Thyroid gland (tissue), 4 donors: ENCODE measurements at regions not wholly inside any gene's neighbourhood (a gene's known extent, or its start where the extent isn't known, plus 50 kb on each side); places are given as distances from the start of the nearest gene placed in this dataset.

Source experiments
- DNase-seq, 2 donors: peaks; one replicate each; pipeline ENCODE4 v3.0.0-alpha.2; 2019
- H3K27ac ChIP-seq, 3 donors: fragments of 200-600 bp; sonication (generic); 1 replicate in 2 of 3; 2 replicates in 1 of 3; pipeline ENCODE4 v1.5.1; 2016 to 2019; ENCODE audit warnings: mild to moderate bottlenecking in 1 of 3, moderate library complexity in 1 of 3
- H3K27me3 ChIP-seq: fragments of 200-600 bp; sonication (generic); one replicate; pipeline ENCODE4 v1.5.1; 2019
- H3K36me3 ChIP-seq, 2 donors: fragments of 200-600 bp; sonication (generic); one replicate each; pipeline ENCODE4 v1.5.1; 2016 to 2019
- H3K4me1 ChIP-seq, 2 donors: fragments of 200-600 bp; sonication (generic); one replicate each; pipeline ENCODE4 v1.5.1; 2017 to 2019
- H3K4me3 ChIP-seq, 3 donors: fragments of 200-600 bp; sonication (generic); replicated peaks in 1 of 3; 1 replicate in 2 of 3; 2 replicates in 1 of 3; pipeline ENCODE4 v1.5.1; 2016; ENCODE audit warnings: mild to moderate bottlenecking in 1 of 3
- H3K9me3 ChIP-seq: fragments of 200-600 bp; sonication (generic); one replicate; pipeline ENCODE4 v1.5.1; 2017
- CTCF ChIP-seq, 6 experiments: fragments of 200-600 bp in 3 of 6; fragments of 450-650 bp in 3 of 6; sonication (generic) in 3 of 6; IDR thresholded peaks; one replicate each; pipeline ENCODE4 v1.5.1; 2016 to 2019; ENCODE audit warnings: antibody characterized with exemption in 6 of 6, mild to moderate bottlenecking in 2 of 6, inconsistent platforms in 1 of 6, moderate library complexity in 1 of 6
- POLR2A ChIP-seq, 2 donors: fragments of 450-650 bp; IDR thresholded peaks; one replicate each; pipeline ENCODE4 v1.6.1; 2017; ENCODE audit warnings: antibody characterized with exemption in 2 of 2, mild to moderate bottlenecking in 2 of 2, moderate library complexity in 1 of 2
- WGBS, 2 donors: methylation state at CpG; one replicate each; pipeline ENCODE4 v1.1.5; 2017; 5-methylcytosine and 5-hydroxymethylcytosine counted together
- intact Hi-C: fragments of 100-400 bp; cut with DNase I; formaldehyde crosslinking; loops from one replicate; pipeline ENCODE4 v1.15.1; 2023

DNA sequence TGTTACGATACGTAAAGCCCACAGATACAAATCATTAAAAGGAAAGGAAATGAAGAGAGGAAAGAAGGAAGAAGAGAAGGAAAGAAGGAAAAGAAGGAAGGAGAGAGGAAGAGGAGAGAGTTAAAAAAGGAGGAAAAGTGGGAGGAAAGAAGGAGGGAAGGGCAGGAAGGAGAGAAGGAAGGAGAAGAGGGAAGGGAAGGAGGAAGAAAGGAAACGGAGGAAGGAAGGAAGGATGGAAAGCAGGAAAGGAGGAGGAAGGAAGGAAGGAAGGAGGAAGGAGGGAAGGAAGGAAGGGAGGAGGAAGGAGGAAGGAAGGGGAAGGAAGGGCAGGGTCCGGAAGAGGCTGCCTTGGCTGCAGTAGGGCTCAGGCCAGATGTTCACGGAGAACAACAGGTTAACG is 95.2 kb downstream of the ENGASE start:
- no peak for TF ChIP-seq CTCF (IDR thresholded peaks at IDR 0.05)
- no peak for TF ChIP-seq POLR2A (IDR thresholded peaks at IDR 0.05)
- no peak overlapping the region for H3K27ac ChIP-seq
- no peaks in the 10 kb centered on the region for H3K4me1 ChIP-seq
- no peak overlapping the region for H3K4me3 ChIP-seq
- 79 to 83% methylated on average over 6 of the region's 6 CpGs for WGBS, 2 donors
- no peaks in the 10 kb centered on the region for H3K27me3 ChIP-seq
- DNase-seq, result no peak
- H3K9me3 ChIP-seq, result no peaks in the 10 kb centered on the region
- H3K36me3 ChIP-seq, result no peaks in the 10 kb centered on the region
- intact Hi-C loops, result no loop called here

- H3K27me3 ChIP-seq, result no peaks in the 10 kb centered on the region
- no peak overlapping the region for H3K4me3 ChIP-seq
- H3K36me3 ChIP-seq, result no peaks in the 10 kb centered on the region
- no peak overlapping the region for H3K27ac ChIP-seq
- intact Hi-C loops, result no loop called here
- no peaks in the 10 kb centered on the region for H3K9me3 ChIP-seq
- no peak for DNase-seq
- 68 to 73% methylated on average over 5 to 10 of the region's 11 CpGs for WGBS, 2 donors
- H3K4me1 ChIP-seq, result no peaks in the 10 kb centered on the region
- TF ChIP-seq CTCF (IDR thresholded peaks at IDR 0.05) (no peak), POLR2A (IDR thresholded peaks at IDR 0.05) (no peak)
Observed at GRCh38 chr17:79169366-79169765, 94.7 kb downstream of the ENGASE start.

- H3K4me1 ChIP-seq, result no peaks in the 10 kb centered on the region
- no peak overlapping the region for H3K4me3 ChIP-seq
- intact Hi-C loops, result no loop called here
- WGBS, 2 donors, result 89 to 96% methylated on average over 3 to 8 of the region's 20 CpGs
- no peaks in the 10 kb centered on the region for H3K27me3 ChIP-seq
- DNase-seq, result no peak
- H3K27ac ChIP-seq, result no peak overlapping the region
- H3K9me3 ChIP-seq, result no peaks in the 10 kb centered on the region
- no peaks in the 10 kb centered on the region for H3K36me3 ChIP-seq
- no peak for TF ChIP-seq POLR2A (IDR thresholded peaks at IDR 0.05)
- TF ChIP-seq CTCF (IDR thresholded peaks at IDR 0.05), result no peak
Observed at GRCh38 chr17:79168486-79169055, 93.9 kb downstream of the ENGASE start.

GRCh38 chr17:79167486-79167885 is 92.9 kb downstream of the ENGASE start:
- WGBS, 2 donors, result 63 to 68% methylated on average over 9 to 13 of the region's 14 CpGs
- H3K4me1 ChIP-seq, result no peaks in the 10 kb centered on the region
- no peak overlapping the region for H3K27ac ChIP-seq
- intact Hi-C loops, result no loop called here
- TF ChIP-seq POLR2A (IDR thresholded peaks at IDR 0.05) (no peak), CTCF (IDR thresholded peaks at IDR 0.05) (no peak)
- no peak for DNase-seq
- no peak overlapping the region for H3K4me3 ChIP-seq
- H3K36me3 ChIP-seq, result no peaks in the 10 kb centered on the region
- H3K9me3 ChIP-seq, result no peaks in the 10 kb centered on the region
- H3K27me3 ChIP-seq, result no peaks in the 10 kb centered on the region

- intact Hi-C loops, result no loop called here
- H3K4me3 ChIP-seq, result no peak overlapping the region
Observed at GRCh38 chr17:79165756-79166473, 91.3 kb downstream of the ENGASE start.

More at GRCh38 chr17:79165756-79166473, 91.3 kb downstream of the ENGASE start:
- Histone ChIP-seq H3K4me1 (no peaks in the 10 kb centered on the region), H3K27ac (no peak overlapping the region), H3K36me3 (no peaks in the 10 kb centered on the region), H3K9me3 (no peaks in the 10 kb centered on the region), H3K27me3 (no peaks in the 10 kb centered on the region)
- DNase-seq, result no peak
- whole genome bisulfite sequencing, 2 donors, result 75 to 82% methylated on average over 15 to 21 of the region's 24 CpGs
- no peak for TF ChIP-seq POLR2A (IDR thresholded peaks at IDR 0.05)
- TF ChIP-seq CTCF (IDR thresholded peaks at IDR 0.05), result no peak
